ENCODE measurements at regions not wholly inside any gene's neighbourhood (a gene's known extent, or its start where the extent isn't known, plus 50 kb on each side); places are given as distances from the start of the nearest gene placed in this dataset.

GRCh38 chr22:47561115-47561675, 798.7 kb downstream of the TBC1D22A start:
- no peaks in the 10 kb centered on the region for H3K27me3 ChIP-seq (ENCODE audit: insufficient read depth, low read length, poor library complexity, severe bottlenecking)
- H3K36me3 ChIP-seq (ENCODE audit: insufficient read depth, low read length): no peaks in the 10 kb centered on the region
- H4K20me1 ChIP-seq (ENCODE audit: insufficient read depth, low read length, poor library complexity, severe bottlenecking): no peaks in the 10 kb centered on the region
- no peak for TF ChIP-seq EZH2phosphoT487 (IDR thresholded peaks at IDR 0.05; ENCODE audit: borderline replicate concordance)
- TF ChIP-seq, protein P1, sequence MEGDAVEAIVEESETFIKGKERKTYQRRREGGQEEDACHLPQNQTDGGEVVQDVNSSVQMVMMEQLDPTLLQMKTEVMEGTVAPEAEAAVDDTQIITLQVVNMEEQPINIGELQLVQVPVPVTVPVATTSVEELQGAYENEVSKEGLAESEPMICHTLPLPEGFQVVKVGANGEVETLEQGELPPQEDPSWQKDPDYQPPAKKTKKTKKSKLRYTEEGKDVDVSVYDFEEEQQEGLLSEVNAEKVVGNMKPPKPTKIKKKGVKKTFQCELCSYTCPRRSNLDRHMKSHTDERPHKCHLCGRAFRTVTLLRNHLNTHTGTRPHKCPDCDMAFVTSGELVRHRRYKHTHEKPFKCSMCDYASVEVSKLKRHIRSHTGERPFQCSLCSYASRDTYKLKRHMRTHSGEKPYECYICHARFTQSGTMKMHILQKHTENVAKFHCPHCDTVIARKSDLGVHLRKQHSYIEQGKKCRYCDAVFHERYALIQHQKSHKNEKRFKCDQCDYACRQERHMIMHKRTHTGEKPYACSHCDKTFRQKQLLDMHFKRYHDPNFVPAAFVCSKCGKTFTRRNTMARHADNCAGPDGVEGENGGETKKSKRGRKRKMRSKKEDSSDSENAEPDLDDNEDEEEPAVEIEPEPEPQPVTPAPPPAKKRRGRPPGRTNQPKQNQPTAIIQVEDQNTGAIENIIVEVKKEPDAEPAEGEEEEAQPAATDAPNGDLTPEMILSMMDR (conservative IDR thresholded peaks at IDR 0.05; ENCODE audit: low read length): no peak
- no peaks in the 10 kb centered on the region for H3F3A ChIP-seq (ENCODE audit: low read depth)
- no peak overlapping the region for H3K4me2 ChIP-seq (ENCODE audit: low read depth, low read length, poor library complexity, severe bottlenecking)
- H3K79me2 ChIP-seq (ENCODE audit: insufficient read depth, low read length): no peaks in the 10 kb centered on the region
- H2AFZ ChIP-seq (ENCODE audit: low read length): no peak overlapping the region
- H3K9me3 ChIP-seq (ENCODE audit: insufficient read depth, low read depth, low read length): peaks cover 24% of the 10 kb centered on the region
- H3K9ac ChIP-seq (ENCODE audit: low read depth, low read length, poor library complexity, severe bottlenecking): no peak overlapping the region
- no peak overlapping the region for H3K4me3 ChIP-seq (ENCODE audit: low read length, poor library complexity, severe bottlenecking)
- H3K4me1 ChIP-seq (ENCODE audit: insufficient read depth, low read length, poor library complexity, severe bottlenecking): no peaks in the 10 kb centered on the region
- H3K9me2 ChIP-seq (replicated peaks; ENCODE audit: low read depth, low read length): no peaks in the 10 kb centered on the region

DNA sequence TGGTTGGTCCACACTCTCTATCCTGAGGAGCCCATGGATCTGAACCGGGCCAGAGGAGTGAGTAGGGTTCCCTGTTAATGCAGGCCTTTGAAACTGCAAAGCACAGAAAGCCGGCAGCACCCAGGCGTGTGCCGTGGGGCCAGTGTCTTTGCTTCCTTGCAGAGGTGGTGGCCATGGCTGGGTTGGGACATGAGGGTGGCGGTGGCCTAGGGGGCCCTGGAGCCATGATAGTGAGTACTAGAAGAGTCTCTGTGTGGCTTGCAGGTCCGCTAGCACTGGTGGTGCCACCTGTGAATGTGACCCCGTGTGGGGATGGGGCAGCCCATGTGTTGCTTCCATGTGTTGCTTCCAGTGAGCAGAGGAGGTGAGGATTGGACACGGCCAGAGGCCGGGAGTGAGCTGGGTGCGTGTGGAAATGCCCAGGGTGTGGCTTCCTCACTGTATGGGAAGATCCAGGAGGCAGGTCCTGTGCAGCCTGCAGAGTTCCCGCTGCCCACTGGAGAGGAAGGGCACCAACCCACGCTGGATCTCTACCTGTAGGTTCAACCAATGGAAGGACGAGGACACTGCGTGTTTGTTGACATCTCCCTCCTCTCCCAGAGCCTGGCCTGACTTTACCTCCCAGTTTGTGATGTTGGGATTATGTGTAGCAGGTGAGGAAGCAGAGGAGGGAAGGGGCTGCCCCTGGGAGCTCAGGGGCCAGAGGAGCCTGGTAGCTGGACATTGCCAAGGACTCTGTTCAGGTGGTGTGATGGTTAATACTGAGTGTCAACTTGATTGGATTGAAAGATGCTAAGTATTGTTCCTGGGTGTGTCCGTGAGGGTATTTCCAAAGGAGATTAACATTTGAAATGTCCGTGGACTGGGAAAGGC, 796.6 kb downstream of the TBC1D22A start:
- H3K4me2 ChIP-seq (ENCODE audit: low read depth, low read length, poor library complexity, severe bottlenecking): no peak overlapping the region
- H3K9me3 ChIP-seq (ENCODE audit: insufficient read depth, low read depth, low read length): peaks cover 20% of the 10 kb centered on the region
- H3K27me3 ChIP-seq (ENCODE audit: insufficient read depth, low read length, poor library complexity, severe bottlenecking): no peaks in the 10 kb centered on the region

DNA sequence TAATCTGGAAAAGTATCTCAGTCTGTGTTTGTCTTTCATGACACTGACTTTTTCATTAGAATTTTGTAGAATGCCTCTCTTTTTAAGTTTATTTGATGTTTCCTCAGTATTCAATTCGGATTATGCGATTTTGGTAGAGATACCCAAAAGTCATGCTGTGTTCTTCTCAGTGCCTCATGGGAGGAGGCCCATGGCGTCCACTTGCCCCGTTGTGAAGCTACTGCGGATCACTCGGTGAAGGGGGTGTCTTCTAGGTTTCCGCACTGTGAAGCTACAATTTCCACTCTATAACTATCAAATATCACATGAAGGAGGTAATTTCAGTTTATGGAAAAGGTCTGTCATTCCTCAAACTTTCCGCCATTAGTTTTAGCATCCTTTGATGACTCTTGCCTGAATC, 794.0 kb downstream of the TBC1D22A start:
- Histone ChIP-seq H2AFZ (ENCODE audit: low read length) (no peak overlapping the region), H3K36me3 (ENCODE audit: insufficient read depth, low read length) (no peaks in the 10 kb centered on the region), H4K20me1 (ENCODE audit: insufficient read depth, low read length, poor library complexity, severe bottlenecking) (no peaks in the 10 kb centered on the region), H3K9ac (ENCODE audit: low read depth, low read length, poor library complexity, severe bottlenecking) (no peak overlapping the region), H3K4me2 (ENCODE audit: low read depth, low read length, poor library complexity, severe bottlenecking) (no peak overlapping the region), H3K4me3 (ENCODE audit: low read length, poor library complexity, severe bottlenecking) (no peak overlapping the region), H3K9me3 (ENCODE audit: insufficient read depth, low read depth, low read length) (peaks cover 22% of the 10 kb centered on the region), H3K9me2 (replicated peaks; ENCODE audit: low read depth, low read length) (no peaks in the 10 kb centered on the region), H3K79me2 (ENCODE audit: insufficient read depth, low read length) (no peaks in the 10 kb centered on the region), H3F3A (ENCODE audit: low read depth) (no peaks in the 10 kb centered on the region), H3K4me1 (ENCODE audit: insufficient read depth, low read length, poor library complexity, severe bottlenecking) (no peaks in the 10 kb centered on the region), H3K27me3 (ENCODE audit: insufficient read depth, low read length, poor library complexity, severe bottlenecking) (no peaks in the 10 kb centered on the region)
- TF ChIP-seq EZH2phosphoT487 (IDR thresholded peaks at IDR 0.05; ENCODE audit: borderline replicate concordance): no peak
- TF ChIP-seq, protein P1 (conservative IDR thresholded peaks at IDR 0.05; ENCODE audit: low read length): no peak

More for the DNA sequence above, 796.6 kb downstream of the TBC1D22A start:
- H3K9ac ChIP-seq (ENCODE audit: low read depth, low read length, poor library complexity, severe bottlenecking): no peak overlapping the region
- H3K9me2 ChIP-seq (replicated peaks; ENCODE audit: low read depth, low read length): no peaks in the 10 kb centered on the region
- TF ChIP-seq EZH2phosphoT487 (IDR thresholded peaks at IDR 0.05; ENCODE audit: borderline replicate concordance): no peak
- TF ChIP-seq, protein P1 (conservative IDR thresholded peaks at IDR 0.05; ENCODE audit: low read length): no peak
- H3F3A ChIP-seq (ENCODE audit: low read depth): no peaks in the 10 kb centered on the region
- H4K20me1 ChIP-seq (ENCODE audit: insufficient read depth, low read length, poor library complexity, severe bottlenecking): no peaks in the 10 kb centered on the region
- no peak overlapping the region for H2AFZ ChIP-seq (ENCODE audit: low read length)
- no peaks in the 10 kb centered on the region for H3K4me1 ChIP-seq (ENCODE audit: insufficient read depth, low read length, poor library complexity, severe bottlenecking)
- H3K36me3 ChIP-seq (ENCODE audit: insufficient read depth, low read length): no peaks in the 10 kb centered on the region
- no peaks in the 10 kb centered on the region for H3K79me2 ChIP-seq (ENCODE audit: insufficient read depth, low read length)
- H3K4me3 ChIP-seq (ENCODE audit: low read length, poor library complexity, severe bottlenecking): no peak overlapping the region
